Immature natural killer cell (primary cell): ENCODE measurements at regions not wholly inside any gene's neighbourhood (a gene's known extent, or its start where the extent isn't known, plus 50 kb on each side); places are given as distances from the start of the nearest gene placed in this dataset.
"Not testable (repeated sequence)": the region's sequence is repeated elsewhere in the genome, so short reads cannot be mapped to it uniquely, and the experiment has no call there.

Experiments used
- DNase-seq, 3 donors: peaks; one replicate each; pipeline ENCODE4 v3.0.0; 2022; ENCODE audit warnings: mixed read lengths in 1 of 3
- H3K27ac Mint-ChIP-seq, 6 donors: one replicate each; pipeline ENCODE4 v1.8.0; 2020; ENCODE audit warnings: mixed read lengths in 6 of 6, mild to moderate bottlenecking in 5 of 6, inconsistent platforms in 4 of 6, moderate library complexity in 3 of 6
- H3K27me3 Mint-ChIP-seq, 3 donors: one replicate each; pipeline ENCODE4 v1.8.0; 2020 to 2021; ENCODE audit warnings: low read depth in 3 of 3, mild to moderate bottlenecking in 3 of 3, mixed read lengths in 3 of 3, moderate library complexity in 3 of 3, inconsistent platforms in 1 of 3
- H3K36me3 Mint-ChIP-seq, 3 donors: one replicate each; pipeline ENCODE4 v1.8.0; 2020; ENCODE audit warnings: mixed read lengths in 3 of 3, inconsistent platforms in 2 of 3, mild to moderate bottlenecking in 2 of 3
- H3K4me1 Mint-ChIP-seq, 2 donors: one replicate each; pipeline ENCODE4 v1.8.0; 2020; ENCODE audit warnings: inconsistent platforms in 2 of 2, mild to moderate bottlenecking in 2 of 2, mixed read lengths in 2 of 2, moderate library complexity in 1 of 2
- H3K4me3 Mint-ChIP-seq, 5 donors: one replicate each; pipeline ENCODE4 v1.8.0; 2020; ENCODE audit warnings: mild to moderate bottlenecking in 5 of 5, mixed read lengths in 5 of 5, inconsistent platforms in 3 of 5, moderate library complexity in 3 of 5
- H3K9me3 Mint-ChIP-seq, 6 donors: one replicate each; pipeline ENCODE4 v1.8.0; 2020; ENCODE audit warnings: mild to moderate bottlenecking in 6 of 6, mixed read lengths in 6 of 6, inconsistent platforms in 4 of 6, moderate library complexity in 3 of 6

- not testable (repeated sequence) for H3K36me3 Mint-ChIP-seq, DNase-seq, H3K4me1 Mint-ChIP-seq, H3K27ac Mint-ChIP-seq, H3K4me3 Mint-ChIP-seq, H3K27me3 Mint-ChIP-seq, H3K9me3 Mint-ChIP-seq
These were observed 106.6 kb upstream of the WIPF3 start for GRCh38 chr7:29699723-29700122.

- H3K27ac Mint-ChIP-seq, H3K9me3 Mint-ChIP-seq, H3K27me3 Mint-ChIP-seq, H3K36me3 Mint-ChIP-seq, DNase-seq, H3K4me1 Mint-ChIP-seq, H3K4me3 Mint-ChIP-seq: not testable (repeated sequence)
These were observed 104.8 kb upstream of the WIPF3 start for GRCh38 chr7:29701540-29701939.

- DNase-seq, H3K36me3 Mint-ChIP-seq, H3K9me3 Mint-ChIP-seq, H3K4me1 Mint-ChIP-seq, H3K27me3 Mint-ChIP-seq, H3K27ac Mint-ChIP-seq, H3K4me3 Mint-ChIP-seq: not testable (repeated sequence)
These were observed 102.5 kb upstream of the WIPF3 start for GRCh38 chr7:29703830-29704229.

- not testable (repeated sequence) for H3K4me1 Mint-ChIP-seq, H3K4me3 Mint-ChIP-seq, H3K27me3 Mint-ChIP-seq, H3K9me3 Mint-ChIP-seq, DNase-seq, H3K27ac Mint-ChIP-seq, H3K36me3 Mint-ChIP-seq
These were observed 97.3 kb upstream of the WIPF3 start for GRCh38 chr7:29709002-29709401.

- not testable (repeated sequence) for H3K36me3 Mint-ChIP-seq, H3K4me1 Mint-ChIP-seq, H3K27ac Mint-ChIP-seq, H3K9me3 Mint-ChIP-seq, DNase-seq, H3K4me3 Mint-ChIP-seq, H3K27me3 Mint-ChIP-seq
These were observed 83.2 kb upstream of the WIPF3 start for GRCh38 chr7:29723127-29723526.

- Mint-ChIP-seq H3K9me3 (no peaks in the 10 kb centered on the region), H3K4me1 (no peaks in the 10 kb centered on the region), H3K27ac (no peak overlapping the region), H3K36me3 (no peaks in the 10 kb centered on the region), H3K4me3 (no peak overlapping the region), H3K27me3 (peaks cover 2 to 7% (median 3%) of the 10 kb centered on the region in 3 donors)
- no peak for DNase-seq
These were observed 82.7 kb upstream of the WIPF3 start for GRCh38 chr7:29723599-29723998.

- H3K27ac Mint-ChIP-seq, H3K36me3 Mint-ChIP-seq, H3K4me1 Mint-ChIP-seq, H3K9me3 Mint-ChIP-seq, DNase-seq, H3K4me3 Mint-ChIP-seq: not testable (repeated sequence)
- H3K27me3 Mint-ChIP-seq: peaks cover 2 to 12% (median 4%) of the 10 kb centered on the region in 3 donors
These were observed 76.7 kb upstream of the WIPF3 start for GRCh38 chr7:29729534-29730165.

GRCh38 chr7:29734246-29734731, 72.0 kb upstream of the WIPF3 start:
- no peaks in the 10 kb centered on the region for H3K9me3 Mint-ChIP-seq
- H3K36me3 Mint-ChIP-seq: no peaks in the 10 kb centered on the region
- no peak overlapping the region for H3K4me3 Mint-ChIP-seq
- no peak for DNase-seq
- H3K4me1 Mint-ChIP-seq: no peaks in the 10 kb centered on the region
- H3K27me3 Mint-ChIP-seq: peaks cover 0 to 13% (median 1%) of the 10 kb centered on the region in 3 donors
- H3K27ac Mint-ChIP-seq: no peak overlapping the region

- H3K4me3 Mint-ChIP-seq, DNase-seq, H3K9me3 Mint-ChIP-seq, H3K4me1 Mint-ChIP-seq, H3K27ac Mint-ChIP-seq, H3K36me3 Mint-ChIP-seq: not testable (repeated sequence)
- peaks cover 4 to 11% (median 11%) of the 10 kb centered on the region in 3 donors for H3K27me3 Mint-ChIP-seq
These were observed 58.6 kb upstream of the WIPF3 start for GRCh38 chr7:29747645-29748245.

- Mint-ChIP-seq H3K4me1 (no peaks in the 10 kb centered on the region), H3K9me3 (no peaks in the 10 kb centered on the region), H3K27ac (no peak overlapping the region), H3K27me3 (peaks cover 4 to 11% (median 11%) of the 10 kb centered on the region in 3 donors), H3K4me3 (no peak overlapping the region), H3K36me3 (no peaks in the 10 kb centered on the region)
- DNase-seq: no peak
These were observed 57.8 kb upstream of the WIPF3 start for GRCh38 chr7:29748286-29749099.

- Mint-ChIP-seq H3K4me3 (no peak overlapping the region), H3K27me3 (peaks cover 4 to 11% (median 9%) of the 10 kb centered on the region in 3 donors), H3K36me3 (no peaks in the 10 kb centered on the region), H3K9me3 (no peaks in the 10 kb centered on the region), H3K4me1 (no peaks in the 10 kb centered on the region), H3K27ac (no peak overlapping the region)
- no peak for DNase-seq
These were observed 56.5 kb upstream of the WIPF3 start for GRCh38 chr7:29749701-29750321.

GRCh38 chr7:29750373-29750940, 55.9 kb upstream of the WIPF3 start:
- H3K27me3 Mint-ChIP-seq: peaks cover 4 to 12% (median 11%) of the 10 kb centered on the region in 3 donors
- not testable (repeated sequence) for H3K9me3 Mint-ChIP-seq, DNase-seq, H3K27ac Mint-ChIP-seq, H3K36me3 Mint-ChIP-seq, H3K4me3 Mint-ChIP-seq, H3K4me1 Mint-ChIP-seq

- H3K4me3 Mint-ChIP-seq, H3K4me1 Mint-ChIP-seq, H3K36me3 Mint-ChIP-seq, H3K27ac Mint-ChIP-seq, H3K9me3 Mint-ChIP-seq, DNase-seq: not testable (repeated sequence)
- H3K27me3 Mint-ChIP-seq: peaks cover 4 to 11% (median 8%) of the 10 kb centered on the region in 3 donors
These were observed 55.3 kb upstream of the WIPF3 start for GRCh38 chr7:29751012-29751411.
